DOHH2 (cell line): ENCODE measurements at regions not wholly inside any gene's neighbourhood (a gene's known extent, or its start where the extent isn't known, plus 50 kb on each side); places are given as distances from the start of the nearest gene placed in this dataset.

Experiments used
- EZH2phosphoT487 ChIP-seq: fragments of 200-600 bp; sonication (generic); IDR thresholded peaks from 2 replicates; pipeline ENCODE4 v1.6.1; 2017; ENCODE audit warnings: borderline replicate concordance, mild to moderate bottlenecking, antibody characterized with exemption, low read length, moderate library complexity, mixed read lengths
- TF ChIP-seq, protein P1 (sequence below): fragments of 200-600 bp; sonication (generic); IDR thresholded peaks from one replicate; pipeline ENCODE4 v1.5.1; 2014; ENCODE audit warnings: antibody characterized with exemption, mild to moderate bottlenecking, low read depth, low read length; ENCODE audit not compliant: poor library complexity, severe bottlenecking

DNA sequence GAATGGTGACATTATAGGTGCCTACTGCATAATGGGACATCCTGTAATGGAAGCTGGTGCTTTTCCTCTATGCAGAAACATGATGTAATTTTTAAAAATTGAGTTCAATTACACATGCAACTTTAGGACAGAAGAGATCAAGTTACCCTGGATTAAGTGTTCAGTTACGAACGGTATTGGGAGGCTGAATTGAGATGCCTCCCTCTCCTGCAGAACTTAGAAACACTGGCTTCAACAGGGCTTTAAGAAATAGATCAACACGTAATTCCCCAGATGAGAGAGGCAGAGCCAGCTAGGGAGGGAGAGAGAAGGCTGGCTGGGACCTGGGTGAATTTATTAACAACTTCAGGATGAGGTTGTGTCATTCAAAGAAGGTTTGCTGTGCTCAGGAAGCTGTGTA is 232.8 kb downstream of the CDH26 start:
- TF ChIP-seq, protein P1, sequence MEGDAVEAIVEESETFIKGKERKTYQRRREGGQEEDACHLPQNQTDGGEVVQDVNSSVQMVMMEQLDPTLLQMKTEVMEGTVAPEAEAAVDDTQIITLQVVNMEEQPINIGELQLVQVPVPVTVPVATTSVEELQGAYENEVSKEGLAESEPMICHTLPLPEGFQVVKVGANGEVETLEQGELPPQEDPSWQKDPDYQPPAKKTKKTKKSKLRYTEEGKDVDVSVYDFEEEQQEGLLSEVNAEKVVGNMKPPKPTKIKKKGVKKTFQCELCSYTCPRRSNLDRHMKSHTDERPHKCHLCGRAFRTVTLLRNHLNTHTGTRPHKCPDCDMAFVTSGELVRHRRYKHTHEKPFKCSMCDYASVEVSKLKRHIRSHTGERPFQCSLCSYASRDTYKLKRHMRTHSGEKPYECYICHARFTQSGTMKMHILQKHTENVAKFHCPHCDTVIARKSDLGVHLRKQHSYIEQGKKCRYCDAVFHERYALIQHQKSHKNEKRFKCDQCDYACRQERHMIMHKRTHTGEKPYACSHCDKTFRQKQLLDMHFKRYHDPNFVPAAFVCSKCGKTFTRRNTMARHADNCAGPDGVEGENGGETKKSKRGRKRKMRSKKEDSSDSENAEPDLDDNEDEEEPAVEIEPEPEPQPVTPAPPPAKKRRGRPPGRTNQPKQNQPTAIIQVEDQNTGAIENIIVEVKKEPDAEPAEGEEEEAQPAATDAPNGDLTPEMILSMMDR: no peak
- TF ChIP-seq EZH2phosphoT487: no peak
